Motor neuron (in vitro differentiated cells): ENCODE measurements at regions not wholly inside any gene's neighbourhood (a gene's known extent, or its start where the extent isn't known, plus 50 kb on each side); places are given as distances from the start of the nearest gene placed in this dataset.

ENCODE experiments used
- ATAC-seq, 8 experiments: fragments of 200-7000 bp; cut with Tn5 transposase; replicated peaks in 6 of 8; 2 replicates each; pipeline ENCODE4 v1.8.0; 2021; ENCODE audit warnings: mild to moderate bottlenecking in 8 of 8, moderate library complexity in 8 of 8
- H3K27ac ChIP-seq, 2 donors: fragments of 250-450 bp; sonication (Bioruptor Pico); 2 replicates each; pipeline ENCODE4 v1.9.0; 2021; ENCODE audit warnings: antibody characterized with exemption in 2 of 2, mild to moderate bottlenecking in 2 of 2, moderate library complexity in 1 of 2
- H3K4me1 ChIP-seq, 2 donors: fragments of 250-450 bp; sonication (Bioruptor Pico); replicated peaks in 1 of 2; 2 replicates each; pipeline ENCODE4 v1.6.1; 2021; ENCODE audit warnings: antibody characterized with exemption in 2 of 2, mild to moderate bottlenecking in 2 of 2, moderate library complexity in 1 of 2
- H3K4me3 ChIP-seq, 5 donors: fragments of 250-450 bp; sonication (Bioruptor Pico); 2 replicates each; pipeline ENCODE4 v1.9.0; 2021; ENCODE audit warnings: antibody characterized with exemption in 5 of 5, mild to moderate bottlenecking in 5 of 5, moderate library complexity in 4 of 5
- WGBS, 10 experiments: fragments of 450-650 bp; shearing (Covaris generic); methylation state at CpG; one replicate each; pipeline ENCODE4 v1.0.0; 2022; 5-methylcytosine and 5-hydroxymethylcytosine counted together
- in situ Hi-C, 9 experiments: fragments of 400-800 bp; cut with MboI; loops; one replicate each; pipeline ENCODE4 v1.15.0; 2021; ENCODE audit warnings: low sequenced_read_pairs in 9 of 9, low pct_unique_long_range_greater_than_20kb in 2 of 9; ENCODE audit not compliant: unreplicated experiment in 9 of 9

GRCh38 chr10:124886610-124887009, 55.3 kb upstream of the ZRANB1 start:
- WGBS, 10 experiments: 17 to 80% (median 43%) methylated on average over 1 to 4 of the region's 7 CpGs; no CpG with 5 or more reads in 4 of the 10 experiments
- in situ Hi-C loops: no loop called here
- Histone ChIP-seq H3K4me1 (peaks cover 11 to 20% of the 10 kb centered on the region in 2 donors), H3K4me3 (no peak overlapping the region), H3K27ac (peak overlapping the region; percentile 4 to 7)
- ATAC-seq: peak in 5 of 8 experiments; percentile 73 to 90 (median 81)

- Histone ChIP-seq H3K4me1 (peaks cover 11 to 20% of the 10 kb centered on the region in 2 donors), H3K27ac (no peak overlapping the region), H3K4me3 (no peak overlapping the region)
- no peak for ATAC-seq
- in situ Hi-C loops: no loop called here
- WGBS, 10 experiments: 100% methylated on average over 1 of the region's 1 CpG; no CpG with 5 or more reads in 8 of the 10 experiments
Measured at GRCh38 chr10:124888262-124888661, 53.7 kb upstream of the ZRANB1 start.

GRCh38 chr10:124892031-124892430, 49.9 kb upstream of the ZRANB1 start:
- WGBS, 10 experiments: 72 to 100% (median 92%) methylated on average over 1 to 7 of the region's 8 CpGs; no CpG with 5 or more reads in 4 of the 10 experiments
- Histone ChIP-seq H3K4me3 (no peak overlapping the region), H3K4me1 (peaks cover 0 to 7% of the 10 kb centered on the region in 2 donors), H3K27ac (no peak overlapping the region)
- ATAC-seq: no peak
- in situ Hi-C loops: no loop called here
